PC-9 (cell line): ENCODE measurements at regions not wholly inside any gene's neighbourhood (a gene's known extent, or its start where the extent isn't known, plus 50 kb on each side); places are given as distances from the start of the nearest gene placed in this dataset.

Experiments used
- BruUV-seq: library from RNA; stranded (reverse); fragments of 400-500 nt; replicated peaks from 2 replicates; lab custom pipeline; 2021; lab: Mats Ljungman, UMichigan
- CTCF ChIA-PET: fragments of 300-600 bp; sonication (Branson Sonifier 250); formaldehyde crosslinking; loops from one replicate; lab custom pipeline; 2022; ENCODE audit warnings: antibody characterized with exemption; lab: Charles Lee
- POLR2A ChIA-PET: fragments of 300-600 bp; sonication (Branson Sonifier 250); formaldehyde crosslinking; loops from one replicate; lab custom pipeline; 2022; ENCODE audit warnings: antibody characterized with exemption; ENCODE audit not compliant: unreplicated experiment; lab: Charles Lee
- DNase-seq, 2 experiments: peaks; one replicate each; pipeline versions ENCODE4 v3.0.0 to v3.0.0-alpha.2; 2015 to 2022; ENCODE audit warnings: mixed read lengths in 1 of 2
- H2AFZ ChIP-seq: fragments of 200-600 bp; sonication (generic); 2 replicates; pipeline ENCODE4 v1.8.1; 2017; ENCODE audit warnings: antibody characterized with exemption
- H3F3A ChIP-seq: fragments of 200-600 bp; sonication (generic); 2 replicates; pipeline ENCODE4 v1.8.1; 2017; ENCODE audit warnings: antibody characterized with exemption, mild to moderate bottlenecking, low read depth; ENCODE audit not compliant: insufficient read depth
- H3K27ac ChIP-seq: fragments of 200-600 bp; sonication (generic); 2 replicates; pipeline ENCODE4 v1.6.1; 2016; ENCODE audit warnings: mixed run types
- H3K27me3 ChIP-seq: fragments of 200-600 bp; sonication (generic); 2 replicates; pipeline ENCODE4 v1.6.1; 2016; ENCODE audit warnings: low read depth, mixed run types; ENCODE audit not compliant: insufficient read depth
- H3K36me3 ChIP-seq: fragments of 200-600 bp; sonication (generic); 2 replicates; pipeline ENCODE4 v1.6.1; 2016; ENCODE audit warnings: low read depth, mixed run types
- H3K4me1 ChIP-seq: fragments of 200-600 bp; sonication (generic); replicated peaks from 2 replicates; pipeline ENCODE4 v1.6.1; 2016; ENCODE audit warnings: mixed run types; ENCODE audit not compliant: insufficient read depth
- H3K4me2 ChIP-seq: fragments of 200-600 bp; sonication (generic); 2 replicates; pipeline ENCODE4 v1.6.1; 2017; ENCODE audit warnings: mixed run types
- H3K4me3 ChIP-seq: fragments of 200-600 bp; sonication (generic); 2 replicates; pipeline ENCODE4 v1.6.1; 2016; ENCODE audit warnings: mixed run types
- H3K79me2 ChIP-seq: fragments of 200-600 bp; sonication (generic); 2 replicates; pipeline ENCODE4 v1.6.1; 2017; ENCODE audit warnings: low read depth, mixed run types
- H3K9me2 ChIP-seq: fragments of 200-600 bp; sonication (generic); 2 replicates; pipeline ENCODE4 v1.8.1; 2017; ENCODE audit warnings: mild to moderate bottlenecking; ENCODE audit not compliant: insufficient read depth
- H3K9me3 ChIP-seq: fragments of 200-600 bp; sonication (generic); 2 replicates; pipeline ENCODE4 v1.8.1; 2016; ENCODE audit warnings: low read depth; ENCODE audit not compliant: insufficient read depth
- H4K20me1 ChIP-seq: fragments of 200-600 bp; sonication (generic); 2 replicates; pipeline ENCODE4 v1.8.1; 2017; ENCODE audit not compliant: insufficient read depth
- EZH2 ChIP-seq: fragments of 200-600 bp; sonication (generic); IDR thresholded peaks from 2 replicates; pipeline ENCODE4 v1.8.0; 2017; ENCODE audit warnings: antibody characterized with exemption, low read depth
- intact Hi-C: fragments of 100-400 bp; cut with micrococcal nuclease; formaldehyde crosslinking; loops from one replicate; pipeline ENCODE4 v1.10.0; 2022; ENCODE audit not compliant: unreplicated experiment
- TF ChIP-seq, protein P1 (sequence below): fragments of 200-600 bp; sonication (generic); conservative IDR thresholded peaks from 2 replicates; pipeline ENCODE4 v1.6.1; 2017; ENCODE audit warnings: mixed run types, antibody characterized with exemption, mild to moderate bottlenecking, moderate library complexity

DNA sequence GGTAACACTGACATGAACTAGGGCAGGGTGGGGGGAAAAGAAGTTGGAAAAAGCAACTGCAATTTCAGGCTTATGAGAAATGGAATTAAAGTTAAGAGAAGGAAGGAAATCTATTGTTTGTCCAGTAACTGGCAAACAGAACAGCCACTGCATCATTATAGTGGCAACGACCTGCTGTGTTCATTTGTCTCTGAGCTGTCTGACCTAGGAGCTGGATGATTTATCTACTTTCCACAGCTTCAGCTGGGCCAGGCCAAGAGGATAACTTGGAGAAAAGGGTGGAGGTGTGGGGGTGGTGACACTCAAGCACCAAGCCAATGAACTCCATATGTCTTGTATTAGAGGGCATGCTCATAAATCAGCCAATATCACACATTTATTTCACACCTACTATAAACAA lies 291.5 kb upstream of the KLHL29 start:
- intact Hi-C loops = no loop called here
- POLR2A ChIA-PET = no interaction called here
- no peak for DNase-seq
- Histone ChIP-seq H3F3A (no peaks in the 10 kb centered on the region), H3K36me3 (no peaks in the 10 kb centered on the region), H4K20me1 (no peaks in the 10 kb centered on the region), H2AFZ (no peak overlapping the region), H3K4me2 (no peak overlapping the region), H3K27ac (no peak overlapping the region), H3K4me1 (no peaks in the 10 kb centered on the region), H3K9me2 (no peaks in the 10 kb centered on the region), H3K27me3 (no peaks in the 10 kb centered on the region), H3K9me3 (no peaks in the 10 kb centered on the region), H3K4me3 (no peak overlapping the region), H3K79me2 (no peaks in the 10 kb centered on the region)
- CTCF ChIA-PET = no interaction called here
- TF ChIP-seq, protein P1, sequence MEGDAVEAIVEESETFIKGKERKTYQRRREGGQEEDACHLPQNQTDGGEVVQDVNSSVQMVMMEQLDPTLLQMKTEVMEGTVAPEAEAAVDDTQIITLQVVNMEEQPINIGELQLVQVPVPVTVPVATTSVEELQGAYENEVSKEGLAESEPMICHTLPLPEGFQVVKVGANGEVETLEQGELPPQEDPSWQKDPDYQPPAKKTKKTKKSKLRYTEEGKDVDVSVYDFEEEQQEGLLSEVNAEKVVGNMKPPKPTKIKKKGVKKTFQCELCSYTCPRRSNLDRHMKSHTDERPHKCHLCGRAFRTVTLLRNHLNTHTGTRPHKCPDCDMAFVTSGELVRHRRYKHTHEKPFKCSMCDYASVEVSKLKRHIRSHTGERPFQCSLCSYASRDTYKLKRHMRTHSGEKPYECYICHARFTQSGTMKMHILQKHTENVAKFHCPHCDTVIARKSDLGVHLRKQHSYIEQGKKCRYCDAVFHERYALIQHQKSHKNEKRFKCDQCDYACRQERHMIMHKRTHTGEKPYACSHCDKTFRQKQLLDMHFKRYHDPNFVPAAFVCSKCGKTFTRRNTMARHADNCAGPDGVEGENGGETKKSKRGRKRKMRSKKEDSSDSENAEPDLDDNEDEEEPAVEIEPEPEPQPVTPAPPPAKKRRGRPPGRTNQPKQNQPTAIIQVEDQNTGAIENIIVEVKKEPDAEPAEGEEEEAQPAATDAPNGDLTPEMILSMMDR = no peak
- TF ChIP-seq EZH2 = no peak
- BruUV-seq = no TSS peak

GRCh38 chr2:23096906-23097602 lies 287.9 kb upstream of the KLHL29 start:
- H3K9me2 ChIP-seq = no peaks in the 10 kb centered on the region
- ChIA-PET POLR2A (no interaction called here), CTCF (no interaction called here)
- no peaks in the 10 kb centered on the region for H4K20me1 ChIP-seq
- no peaks in the 10 kb centered on the region for H3F3A ChIP-seq
- intact Hi-C loops = no loop called here
- H3K9me3 ChIP-seq = no peaks in the 10 kb centered on the region
- no peak overlapping the region for H2AFZ ChIP-seq
- no peak overlapping the region for H3K27ac ChIP-seq
- no peaks in the 10 kb centered on the region for H3K79me2 ChIP-seq
- no peaks in the 10 kb centered on the region for H3K4me1 ChIP-seq
- no TSS peak for BruUV-seq
- no peaks in the 10 kb centered on the region for H3K27me3 ChIP-seq
- H3K4me3 ChIP-seq = no peak overlapping the region
- no peaks in the 10 kb centered on the region for H3K36me3 ChIP-seq
- no peak for DNase-seq
- H3K4me2 ChIP-seq = no peak overlapping the region
- TF ChIP-seq EZH2 = no peak
- TF ChIP-seq, protein P1 = no peak

DNA sequence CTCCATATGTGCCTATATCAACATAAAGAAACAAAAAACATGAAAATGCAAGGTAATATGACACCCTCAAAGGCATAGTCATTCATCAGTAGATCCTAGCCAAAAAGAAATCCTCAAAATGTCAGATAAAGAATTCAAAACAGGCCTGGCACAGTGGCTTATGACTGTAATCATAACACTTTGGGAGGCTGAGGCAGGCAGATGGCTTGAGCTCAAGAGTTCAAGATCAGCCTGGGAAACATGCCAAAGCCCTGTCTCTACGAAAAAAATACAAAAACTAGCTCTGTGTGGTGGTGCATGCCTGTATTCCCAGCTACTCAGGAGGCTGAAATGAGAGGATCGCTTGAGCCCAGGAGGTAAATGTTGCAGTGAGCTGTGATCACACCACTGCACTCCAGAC lies 284.6 kb upstream of the KLHL29 start:
- Histone ChIP-seq H3K4me1 (no peaks in the 10 kb centered on the region), H3K27ac (no peak overlapping the region), H3K9me2 (no peaks in the 10 kb centered on the region), H3K4me3 (no peak overlapping the region), H3F3A (no peaks in the 10 kb centered on the region), H4K20me1 (no peaks in the 10 kb centered on the region), H3K4me2 (no peak overlapping the region), H3K27me3 (0 out of 2 replicates have a peak, but pooled peaks cover 8% of the 10 kb centered on the region), H2AFZ (no peak overlapping the region), H3K36me3 (no peaks in the 10 kb centered on the region), H3K79me2 (no peaks in the 10 kb centered on the region), H3K9me3 (no peaks in the 10 kb centered on the region)
- intact Hi-C loops = no loop called here
- TF ChIP-seq EZH2 = no peak
- TF ChIP-seq, protein P1 = no peak
- ChIA-PET CTCF (no interaction called here), POLR2A (no interaction called here)
- DNase-seq = no peak
- no TSS peak for BruUV-seq
